Kidney tubule cell (primary cell): ENCODE measurements at regions not wholly inside any gene's neighbourhood (a gene's known extent, or its start where the extent isn't known, plus 50 kb on each side); places are given as distances from the start of the nearest gene placed in this dataset.

Experiments used
- DNase-seq: peaks from one replicate; pipeline ENCODE4 v3.0.0-alpha.2; 2018; ENCODE audit warnings: low spot score

GRCh38 chr7:51521054-51521453 is 204.4 kb upstream of the COBL start:
- no peak for DNase-seq

DNA sequence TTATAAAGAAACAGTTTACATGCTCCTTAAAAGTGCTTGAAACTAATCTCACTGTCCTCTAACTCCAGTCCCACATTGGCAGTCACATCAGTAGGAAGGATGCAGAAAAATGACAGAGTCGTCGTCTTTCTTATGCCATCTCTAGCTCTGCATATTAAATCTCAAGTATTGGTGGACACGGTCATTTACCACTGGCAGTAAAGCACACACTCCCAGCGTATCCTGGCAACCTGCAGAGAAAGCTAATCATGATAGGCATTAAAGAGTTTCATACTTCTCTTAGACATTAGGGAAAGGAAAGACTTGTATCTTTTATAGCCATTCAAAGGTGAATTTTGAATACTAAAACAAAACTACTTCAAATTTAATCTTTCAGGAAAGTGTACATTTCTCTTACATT is 202.0 kb upstream of the COBL start:
- no peak for DNase-seq

- DNase-seq: no peak
Measured at GRCh38 chr7:51517187-51517586, 200.6 kb upstream of the COBL start.

DNA sequence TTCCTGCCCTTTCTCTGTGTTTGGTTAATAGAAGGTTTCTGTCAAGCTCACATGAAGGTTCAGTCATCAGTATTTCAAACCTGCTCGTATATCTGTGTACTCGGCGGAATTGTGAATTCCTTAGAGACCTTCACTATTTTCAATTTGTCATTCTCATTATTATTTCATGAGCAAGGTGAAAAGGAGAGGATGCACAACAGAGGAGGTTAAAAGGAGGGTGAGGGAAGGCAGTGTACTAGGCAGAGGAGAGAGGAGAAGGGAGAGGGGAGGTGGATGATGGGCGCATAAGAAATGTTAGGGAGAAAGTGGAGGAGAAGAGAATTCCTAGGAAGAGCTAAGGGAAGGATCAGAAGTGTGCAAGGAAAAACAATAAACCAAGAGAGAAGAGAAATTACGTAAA is 185.0 kb upstream of the COBL start:
- no peak for DNase-seq

DNA sequence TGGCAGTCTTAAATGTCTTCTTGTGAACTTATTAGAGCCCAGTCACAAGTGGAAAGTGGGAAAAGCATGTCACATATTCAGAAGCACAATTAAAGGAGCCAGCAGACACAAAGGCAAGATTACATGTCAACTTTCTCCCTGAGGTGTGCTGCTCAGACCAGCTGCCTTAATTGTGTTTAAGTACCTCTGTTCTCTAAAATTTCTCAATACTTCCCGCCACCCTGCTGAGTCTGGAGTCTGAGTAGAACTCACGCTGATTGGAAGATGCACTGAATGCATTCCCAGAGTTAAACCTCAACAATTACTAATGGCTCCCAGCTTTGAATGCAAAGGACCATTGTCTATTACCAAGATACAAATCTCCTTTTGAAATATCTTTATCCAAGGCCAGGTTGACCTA is 166.4 kb upstream of the COBL start:
- DNase-seq: no peak

DNA sequence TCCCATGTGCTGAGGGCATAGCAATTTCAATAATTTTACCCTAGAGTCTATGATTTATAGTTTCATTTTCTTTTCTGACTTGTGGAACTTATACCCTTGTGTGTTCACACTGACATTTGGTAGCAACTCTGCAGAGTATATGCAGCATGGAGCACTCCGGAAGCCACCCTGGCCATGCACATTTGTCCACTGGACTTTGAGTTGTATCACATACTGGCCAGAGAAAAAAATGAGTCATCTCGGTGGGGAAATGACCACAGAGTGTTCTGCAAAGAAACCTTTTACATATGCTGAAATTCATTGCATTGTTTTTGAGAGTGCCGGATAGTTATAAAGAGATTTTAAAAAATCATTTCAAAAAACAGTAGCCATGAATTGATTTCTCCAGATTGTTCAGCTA is 164.8 kb upstream of the COBL start:
- DNase-seq: no peak

DNA sequence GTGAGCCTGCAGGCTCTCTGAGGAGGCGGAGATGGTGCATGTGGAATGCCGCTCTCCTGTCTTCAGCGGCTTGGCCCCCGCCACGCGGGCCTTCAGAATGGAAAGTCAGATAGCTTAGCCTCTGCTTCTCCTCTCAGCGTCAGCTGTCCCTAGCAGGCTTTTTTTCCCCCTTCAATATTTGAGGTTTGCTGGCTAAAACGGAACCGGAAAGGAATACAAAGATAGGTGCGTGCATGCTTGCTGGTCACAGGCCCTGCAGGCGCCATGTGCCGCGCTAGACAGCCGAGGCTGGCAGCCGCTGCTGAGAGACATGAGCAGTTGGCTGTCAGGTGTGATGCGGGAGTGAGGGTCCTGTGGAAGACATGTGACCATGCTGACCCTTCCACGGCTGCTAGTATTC is 161.2 kb upstream of the COBL start:
- DNase-seq: no peak

- DNase-seq: no peak
Measured at GRCh38 chr7:51477323-51477722, 160.7 kb upstream of the COBL start.

DNA sequence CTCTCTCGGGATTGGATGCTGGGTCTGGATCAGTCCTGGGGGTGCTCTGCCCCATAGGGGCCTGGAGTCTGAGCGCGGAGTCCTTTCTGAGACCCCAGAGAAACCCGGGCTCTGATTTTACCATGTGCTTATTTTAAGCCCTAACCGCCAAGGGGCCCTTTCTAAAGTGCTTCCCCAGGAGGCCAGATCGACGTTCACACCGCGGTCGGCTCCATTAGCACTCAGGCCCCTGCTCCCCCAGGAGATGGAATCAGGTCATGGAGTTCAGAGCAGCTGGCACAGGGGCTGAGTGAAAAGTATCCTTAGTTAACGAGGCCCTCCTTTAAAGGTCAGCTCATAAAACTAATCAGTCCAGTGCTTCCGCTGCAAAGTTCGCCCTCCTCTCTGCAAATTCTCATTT is 159.4 kb upstream of the COBL start:
- DNase-seq: no peak

DNA sequence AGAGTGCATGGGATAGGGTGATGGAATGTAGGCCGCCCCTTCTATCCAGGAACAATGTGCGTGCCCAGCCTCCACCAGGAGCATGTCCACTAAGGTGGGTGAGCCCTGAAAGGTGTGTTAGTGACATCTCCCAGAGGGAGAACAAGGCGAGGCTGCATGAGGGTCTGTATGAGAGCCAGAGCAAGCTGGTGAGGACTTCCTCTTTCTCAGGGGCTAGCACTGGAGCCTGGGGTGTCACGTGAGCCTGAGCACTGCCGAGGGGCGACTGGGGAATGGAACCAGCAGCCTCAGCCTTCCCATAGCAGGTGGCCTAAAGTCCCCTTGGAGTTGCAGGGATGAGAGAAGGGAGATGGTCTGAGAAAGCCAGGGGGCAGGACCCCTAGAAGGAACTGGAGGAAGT is 156.3 kb upstream of the COBL start:
- DNase-seq: no peak

DNA sequence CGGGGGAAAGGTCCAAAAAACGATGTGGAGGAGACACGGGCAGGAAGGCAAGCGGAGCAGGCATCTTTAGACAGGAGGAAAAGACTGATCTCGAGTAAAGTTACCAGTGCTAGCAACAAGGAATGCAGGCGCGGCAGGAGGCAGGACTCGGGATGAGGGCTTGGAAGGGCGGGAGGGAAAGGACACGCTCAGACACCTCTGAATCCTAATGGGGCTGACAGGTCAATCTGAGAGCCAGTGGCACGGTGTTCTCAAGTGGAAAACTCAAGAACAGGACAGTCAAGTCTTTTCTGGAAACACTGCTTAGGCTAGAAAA is 155.3 kb upstream of the COBL start:
- DNase-seq: no peak

GRCh38 chr7:51471210-51471980 is 154.8 kb upstream of the COBL start:
- DNase-seq: no peak

GRCh38 chr7:51467384-51468017 is 150.9 kb upstream of the COBL start:
- DNase-seq: no peak

GRCh38 chr7:51459809-51460208 is 143.2 kb upstream of the COBL start:
- no peak for DNase-seq

- no peak for DNase-seq
Measured at GRCh38 chr7:51458693-51459092, 142.1 kb upstream of the COBL start.

DNA sequence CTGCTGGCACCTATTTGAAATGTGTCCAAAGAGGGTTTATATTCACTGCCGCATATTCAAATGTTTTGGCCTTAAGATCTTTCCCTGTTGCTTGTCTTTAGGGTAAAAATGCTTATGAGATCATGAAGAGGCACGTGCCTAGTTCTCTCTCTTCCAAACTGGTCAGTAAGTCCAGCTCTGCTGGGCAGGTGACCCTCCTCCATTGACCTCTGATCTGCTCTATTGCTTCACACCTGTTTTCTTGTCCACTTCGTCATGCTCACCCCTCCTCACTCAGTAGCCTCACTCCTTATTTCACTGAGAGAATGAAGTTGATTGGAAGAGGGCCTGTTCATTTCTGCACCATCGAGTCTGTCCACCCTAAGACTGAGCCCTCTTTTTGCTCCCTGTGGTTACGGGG is 140.5 kb upstream of the COBL start:
- DNase-seq: no peak

- no peak for DNase-seq
Measured at GRCh38 chr7:51456431-51457060, 139.9 kb upstream of the COBL start.

GRCh38 chr7:51455948-51456347 is 139.3 kb upstream of the COBL start:
- DNase-seq: no peak

DNA sequence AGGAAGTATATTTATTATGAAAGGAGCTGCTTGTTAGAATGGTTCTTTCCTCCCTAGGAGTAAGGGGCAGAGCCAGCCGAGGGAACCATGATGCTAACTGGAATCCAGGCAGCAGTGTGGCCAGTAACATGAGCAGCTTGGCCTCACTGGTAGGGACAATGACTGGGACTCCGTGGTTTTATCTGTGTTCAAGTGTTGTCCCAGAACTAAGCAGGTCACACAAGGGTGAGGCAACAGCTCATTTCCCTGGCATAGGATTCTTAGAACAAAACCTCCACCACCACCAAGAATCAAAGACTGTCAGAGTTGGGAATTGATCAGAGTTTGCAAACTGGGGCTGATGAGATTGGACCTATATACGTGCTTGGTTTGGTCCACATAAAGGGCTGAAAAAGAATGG is 138.9 kb upstream of the COBL start:
- no peak for DNase-seq

- DNase-seq: no peak
Measured at GRCh38 chr7:51455086-51455485, 138.5 kb upstream of the COBL start.

DNA sequence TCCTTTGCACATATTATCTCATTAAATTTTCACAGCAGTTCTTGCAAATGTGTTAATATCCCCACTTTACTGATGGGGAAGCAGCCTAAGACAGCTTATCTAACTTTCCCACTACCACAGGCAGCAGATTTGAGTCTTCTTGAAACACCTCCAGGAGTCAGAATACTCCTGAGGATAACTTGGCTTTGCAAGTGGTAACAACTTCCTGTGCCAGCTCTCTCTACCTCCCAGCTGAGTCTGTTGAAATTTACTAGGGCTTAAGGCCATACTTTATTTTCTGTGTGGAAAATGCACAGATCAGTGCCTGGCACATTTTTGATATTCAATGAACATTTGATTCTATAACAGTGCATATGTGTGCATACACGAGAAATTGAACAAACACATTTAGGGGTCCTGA is 136.1 kb upstream of the COBL start:
- no peak for DNase-seq

DNA sequence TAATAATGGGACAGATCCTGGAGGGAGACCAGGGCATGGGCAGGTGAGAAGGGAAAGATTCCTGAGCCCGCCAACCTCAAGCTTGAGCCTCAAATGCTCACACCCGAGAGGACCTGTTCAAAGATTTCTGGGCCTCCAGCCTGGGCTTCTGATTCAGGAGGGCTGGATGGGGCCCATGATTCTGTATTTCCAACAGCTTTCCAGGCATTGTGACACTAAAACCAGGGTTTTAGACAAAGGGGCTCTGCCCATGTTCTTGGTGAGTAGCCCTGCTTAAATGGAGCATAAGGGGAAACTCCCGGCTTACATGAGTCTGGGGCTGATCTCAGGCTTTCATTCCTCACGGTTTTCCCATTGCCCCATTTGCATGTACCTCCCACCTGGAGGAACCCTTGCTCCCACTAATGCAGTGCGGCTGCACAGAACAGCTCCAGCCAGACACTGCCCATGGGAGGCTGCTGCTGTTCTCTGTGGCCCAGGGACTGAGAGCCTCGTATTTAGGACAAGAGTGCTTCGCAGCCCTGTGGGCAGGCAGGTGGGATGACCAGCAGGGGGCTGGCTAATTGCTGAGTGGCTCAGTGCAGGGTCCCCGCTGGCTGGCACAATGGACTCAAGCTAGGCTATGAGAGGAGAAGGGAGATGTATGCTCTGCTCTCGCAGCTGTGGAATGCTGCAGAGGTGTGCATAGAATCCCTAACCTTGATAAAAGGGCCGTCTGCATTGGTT is 135.3 kb upstream of the COBL start:
- no peak for DNase-seq

DNA sequence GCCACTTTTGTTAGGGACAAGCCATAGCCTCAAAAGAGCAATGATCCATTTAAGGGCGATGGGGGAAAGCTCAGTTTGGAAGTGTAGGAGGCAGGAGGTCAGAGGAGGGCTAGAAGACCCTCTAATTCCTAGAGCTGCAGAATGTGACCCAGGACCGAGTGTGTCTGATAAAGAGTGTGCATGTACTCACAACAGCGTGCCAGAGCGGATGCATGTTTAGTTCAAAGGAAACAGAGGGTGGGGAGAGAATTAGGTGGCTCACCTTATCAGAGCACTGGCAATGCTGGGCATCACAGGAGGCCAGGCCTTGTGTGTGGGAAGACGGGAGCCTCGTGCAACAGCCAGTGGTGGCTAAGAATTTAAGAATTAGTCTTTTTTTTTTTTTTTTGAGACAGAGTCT is 133.9 kb upstream of the COBL start:
- no peak for DNase-seq
